ENCODE measurements at regions not wholly inside any gene's neighbourhood (a gene's known extent, or its start where the extent isn't known, plus 50 kb on each side); places are given as distances from the start of the nearest gene placed in this dataset.

GRCh38 chr3:118406562-118406961 is 628.1 kb downstream of the IGSF11 start:
- Mint-ChIP-seq H3K27me3 (ENCODE audit: unreplicated experiment) (no peaks in the 10 kb centered on the region), H3K4me1 (ENCODE audit: unreplicated experiment) (peaks cover under 1% of the 10 kb centered on the region), H3K27ac (ENCODE audit: unreplicated experiment) (no peak overlapping the region), H3K9me3 (ENCODE audit: unreplicated experiment) (no peaks in the 10 kb centered on the region), H3K4me3 (ENCODE audit: unreplicated experiment) (no peak overlapping the region), H3K36me3 (ENCODE audit: low read depth, unreplicated experiment) (no peaks in the 10 kb centered on the region)
- no peak for TF ChIP-seq CTCF (IDR thresholded peaks at IDR 0.05; ENCODE audit: unreplicated experiment)
- DNase-seq (ENCODE audit: low spot score) = no peak

GRCh38 chr3:118408431-118408830 is 626.2 kb downstream of the IGSF11 start:
- no peaks in the 10 kb centered on the region for H3K4me1 Mint-ChIP-seq (ENCODE audit: unreplicated experiment)
- H3K27ac Mint-ChIP-seq (ENCODE audit: unreplicated experiment) = no peak overlapping the region
- no peak overlapping the region for H3K4me3 Mint-ChIP-seq (ENCODE audit: unreplicated experiment)
- no peak for DNase-seq (ENCODE audit: low spot score)
- no peak for TF ChIP-seq CTCF (IDR thresholded peaks at IDR 0.05; ENCODE audit: unreplicated experiment)
- H3K27me3 Mint-ChIP-seq (ENCODE audit: unreplicated experiment) = no peaks in the 10 kb centered on the region
- no peaks in the 10 kb centered on the region for H3K9me3 Mint-ChIP-seq (ENCODE audit: unreplicated experiment)
- no peaks in the 10 kb centered on the region for H3K36me3 Mint-ChIP-seq (ENCODE audit: low read depth, unreplicated experiment)

GRCh38 chr3:118412503-118412902 is 622.1 kb downstream of the IGSF11 start:
- Mint-ChIP-seq H3K4me3 (ENCODE audit: unreplicated experiment) (no peak overlapping the region), H3K27ac (ENCODE audit: unreplicated experiment) (no peak overlapping the region), H3K27me3 (ENCODE audit: unreplicated experiment) (no peaks in the 10 kb centered on the region), H3K4me1 (ENCODE audit: unreplicated experiment) (no peaks in the 10 kb centered on the region), H3K36me3 (ENCODE audit: low read depth, unreplicated experiment) (no peaks in the 10 kb centered on the region), H3K9me3 (ENCODE audit: unreplicated experiment) (no peaks in the 10 kb centered on the region)
- no peak for TF ChIP-seq CTCF (IDR thresholded peaks at IDR 0.05; ENCODE audit: unreplicated experiment)
- no peak for DNase-seq (ENCODE audit: low spot score)

- Mint-ChIP-seq H3K4me3 (ENCODE audit: unreplicated experiment) (no peak overlapping the region), H3K36me3 (ENCODE audit: low read depth, unreplicated experiment) (no peaks in the 10 kb centered on the region), H3K9me3 (ENCODE audit: unreplicated experiment) (no peaks in the 10 kb centered on the region), H3K27ac (ENCODE audit: unreplicated experiment) (no peak overlapping the region), H3K27me3 (ENCODE audit: unreplicated experiment) (no peaks in the 10 kb centered on the region), H3K4me1 (ENCODE audit: unreplicated experiment) (no peaks in the 10 kb centered on the region)
- DNase-seq (ENCODE audit: low spot score) = no peak
- no peak for TF ChIP-seq CTCF (IDR thresholded peaks at IDR 0.05; ENCODE audit: unreplicated experiment)
Observed at GRCh38 chr3:118425272-118425837, 609.3 kb downstream of the IGSF11 start.

- Mint-ChIP-seq H3K36me3 (ENCODE audit: low read depth, unreplicated experiment) (no peaks in the 10 kb centered on the region), H3K4me1 (ENCODE audit: unreplicated experiment) (no peaks in the 10 kb centered on the region), H3K9me3 (ENCODE audit: unreplicated experiment) (no peaks in the 10 kb centered on the region), H3K27ac (ENCODE audit: unreplicated experiment) (no peak overlapping the region), H3K27me3 (ENCODE audit: unreplicated experiment) (no peaks in the 10 kb centered on the region), H3K4me3 (ENCODE audit: unreplicated experiment) (no peak overlapping the region)
- TF ChIP-seq CTCF (IDR thresholded peaks at IDR 0.05; ENCODE audit: unreplicated experiment) = no peak
- DNase-seq (ENCODE audit: low spot score) = no peak
Observed at GRCh38 chr3:118433825-118434224, 600.8 kb downstream of the IGSF11 start.
